HCT116 (cell line): ENCODE measurements at regions not wholly inside any gene's neighbourhood (a gene's known extent, or its start where the extent isn't known, plus 50 kb on each side); places are given as distances from the start of the nearest gene placed in this dataset.

Source experiments
- ATAC-seq: fragments of 200-7000 bp; cut with Tn5 transposase; 2 replicates; pipeline ENCODE4 v1.9.1; 2020; ENCODE audit warnings: mild to moderate bottlenecking, moderate library complexity
- BruUV-seq: library from RNA; stranded (reverse); fragments of 400-500 nt; replicated peaks from 2 replicates; lab custom pipeline; 2021; lab: Mats Ljungman, UMichigan
- CTCF ChIA-PET: fragments of 300-600 bp; sonication (Branson Sonifier 250); formaldehyde crosslinking; loops from one replicate; lab custom pipeline; 2021; ENCODE audit warnings: antibody characterized with exemption; lab: Charles Lee
- POLR2A ChIA-PET: fragments of 300-600, 350-600 bp; sonication (Branson Sonifier 250); formaldehyde crosslinking; loops from one replicate; lab custom pipeline; 2021; ENCODE audit warnings: antibody characterized with exemption; lab: Charles Lee
- RAD21 ChIA-PET, 2 experiments: fragments of 300-600 bp; sonication (Branson Sonifier 250); formaldehyde crosslinking; loops; one replicate each; lab custom pipeline; 2023; ENCODE audit warnings: low total read pairs in 2 of 2; ENCODE audit not compliant: uncharacterized antibody in 2 of 2, unreplicated experiment in 2 of 2, low non-redundant PET in 1 of 2; lab: Charles Lee
- DNase-seq: peaks from one replicate; pipeline ENCODE4 v3.0.0-alpha.2; 2010; ENCODE audit warnings: low read depth, low spot score
- H2AFZ ChIP-seq: fragments of 200-600 bp; shearing (Covaris generic), sonication (generic); 2 replicates; pipeline ENCODE4 v1.6.1; 2017; ENCODE audit warnings: low read depth, mixed run types, mixed read lengths, antibody characterized with exemption, low read length; ENCODE audit not compliant: poor library complexity, severe bottlenecking
- H3K27ac ChIP-seq: 2 replicates; pipeline ENCODE4 v1.5.1; 2012; ENCODE audit warnings: low read depth, low read length
- H3K27me3 ChIP-seq: fragments of 200-600 bp; sonication (generic); 2 replicates; pipeline ENCODE4 v1.6.1; 2016; ENCODE audit warnings: mixed run types, low read length, mixed read lengths; ENCODE audit not compliant: insufficient read depth
- H3K36me3 ChIP-seq, 2 experiments: fragments of 200-500 bp in 1 of 2; fragments of 200-600 bp in 1 of 2; sonication (Bioruptor generic) in 1 of 2; sonication (generic) in 1 of 2; 2 replicates each; pipeline versions ENCODE4 v1.5.1 to v1.6.1; 2014 to 2016; ENCODE audit warnings: low read length in 2 of 2, inconsistent platforms in 1 of 2, mixed read lengths in 1 of 2, mixed run types in 1 of 2; ENCODE audit not compliant: insufficient read depth in 2 of 2, control insufficient read depth in 1 of 2
- H3K4me1 ChIP-seq, 2 experiments: fragments of 200-600 bp in 1 of 2; sonication (generic) in 1 of 2; 2 replicates each; pipeline versions ENCODE4 v1.5.1 to v1.6.1; 2012 to 2017; ENCODE audit warnings: low read length in 2 of 2, inconsistent platforms in 1 of 2, mild to moderate bottlenecking in 1 of 2, mixed read lengths in 1 of 2, mixed run types in 1 of 2, moderate library complexity in 1 of 2; ENCODE audit not compliant: insufficient read depth in 2 of 2, control insufficient read depth in 1 of 2
- H3K4me2 ChIP-seq: fragments of 200-600 bp; sonication (generic); 2 replicates; pipeline ENCODE4 v1.6.1; 2017; ENCODE audit warnings: mixed run types, low read length, mixed read lengths
- H3K4me3 ChIP-seq, 2 experiments: fragments of 200-600 bp in 1 of 2; sonication (generic) in 1 of 2; replicated peaks in 1 of 2; 2 replicates each; pipeline ENCODE4 v1.5.1; 2011 to 2016; ENCODE audit warnings: low read length in 2 of 2, control low read depth in 1 of 2, low read depth in 1 of 2, mild to moderate bottlenecking in 1 of 2, mixed read lengths in 1 of 2, mixed run types in 1 of 2
- H3K79me2 ChIP-seq: fragments of 200-600 bp; sonication (generic); 2 replicates; pipeline ENCODE4 v1.6.1; 2017; ENCODE audit warnings: mild to moderate bottlenecking, mixed run types, low read length, moderate library complexity, mixed read lengths; ENCODE audit not compliant: insufficient read depth
- H3K9ac ChIP-seq: fragments of 200-600 bp; sonication (generic); 2 replicates; pipeline ENCODE4 v1.6.1; 2016; ENCODE audit warnings: low read length, mixed read lengths
- H3K9me2 ChIP-seq: fragments of 200-600 bp; sonication (generic), shearing (Covaris generic); 2 replicates; pipeline ENCODE4 v1.6.1; 2017; ENCODE audit warnings: mixed run types, mild to moderate bottlenecking, moderate library complexity; ENCODE audit not compliant: insufficient read depth
- H3K9me3 ChIP-seq, 2 experiments: fragments of 200-500 bp in 1 of 2; fragments of 200-600 bp in 1 of 2; sonication (Bioruptor generic) in 1 of 2; sonication (generic) in 1 of 2; 2 replicates each; pipeline ENCODE4 v1.6.1; 2014 to 2017; ENCODE audit warnings: low read length in 2 of 2, mixed read lengths in 2 of 2, inconsistent platforms in 1 of 2, low read depth in 1 of 2, mild to moderate bottlenecking in 1 of 2, mixed run types in 1 of 2, moderate library complexity in 1 of 2; ENCODE audit not compliant: control insufficient read depth in 1 of 2, insufficient read depth in 1 of 2
- H4K20me1 ChIP-seq: fragments of 200-600 bp; sonication (generic), shearing (Covaris generic); 2 replicates; pipeline ENCODE4 v1.6.1; 2017; ENCODE audit warnings: mixed run types, mild to moderate bottlenecking, moderate library complexity; ENCODE audit not compliant: insufficient read depth
- CEBPB ChIP-seq: IDR thresholded peaks from 2 replicates; pipeline ENCODE4 v1.6.1; 2012; ENCODE audit warnings: low read depth
- EGR1 ChIP-seq: IDR thresholded peaks from 2 replicates; pipeline ENCODE4 v1.6.1; 2012; ENCODE audit warnings: low read depth
- EZH2phosphoT487 ChIP-seq: fragments of 200-600 bp; IDR thresholded peaks from 2 replicates; pipeline ENCODE4 v1.6.1; 2018; ENCODE audit warnings: antibody characterized with exemption, borderline replicate concordance
- FOSL1 ChIP-seq: IDR thresholded peaks from 2 replicates; pipeline ENCODE4 v1.6.1; 2012; ENCODE audit warnings: low read depth
- JUND ChIP-seq: IDR thresholded peaks from 2 replicates; pipeline ENCODE4 v1.6.1; 2012
- POLR2A ChIP-seq: IDR thresholded peaks from 2 replicates; pipeline ENCODE4 v1.7.0; 2011; ENCODE audit warnings: borderline replicate concordance; ENCODE audit not compliant: insufficient read depth, insufficient read length; ENCODE audit errors: extremely low read depth
- POLR2AphosphoS5 ChIP-seq: IDR thresholded peaks from 2 replicates; pipeline ENCODE4 v1.6.1; 2011; ENCODE audit warnings: mild to moderate bottlenecking, low read depth, low read length, moderate library complexity
- RAD21 ChIP-seq: IDR thresholded peaks from 2 replicates; pipeline ENCODE4 v1.6.1; 2012; ENCODE audit warnings: low read depth, mild to moderate bottlenecking
- SIN3A ChIP-seq: IDR thresholded peaks from 2 replicates; pipeline ENCODE4 v1.6.1; 2012; ENCODE audit warnings: low read depth
- SRF ChIP-seq: IDR thresholded peaks from 2 replicates; pipeline ENCODE4 v1.6.1; 2012; ENCODE audit warnings: low read depth
- intact Hi-C: fragments of 100-400 bp; cut with micrococcal nuclease; formaldehyde crosslinking; loops from 2 replicates; pipeline ENCODE4 v1.10.0; 2022
- TF ChIP-seq, protein P1 (sequence below): IDR thresholded peaks from 2 replicates; pipeline ENCODE4 v1.6.1; 2012; ENCODE audit warnings: low read depth

DNA sequence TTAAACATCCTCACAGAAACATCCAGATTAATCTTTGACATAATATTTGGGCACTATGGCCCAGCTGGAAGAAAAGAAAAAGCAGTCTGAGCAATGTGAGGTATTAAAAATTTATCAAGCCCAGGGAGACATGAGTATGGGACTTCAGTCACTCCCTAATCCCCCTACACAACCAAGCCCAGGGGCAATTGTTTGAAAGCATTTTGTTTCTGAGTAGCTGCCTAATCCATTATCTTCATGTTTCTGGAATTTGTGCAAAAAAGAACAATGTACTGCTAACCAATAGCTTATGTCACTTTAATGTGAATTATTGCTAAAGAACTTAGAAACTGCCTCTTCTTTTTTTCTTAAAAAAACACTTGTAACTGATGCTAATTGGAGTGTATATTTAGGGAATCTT, 360.7 kb downstream of the TEX13C start:
- no peak for ATAC-seq
- H3K27me3 ChIP-seq = no peaks in the 10 kb centered on the region
- CTCF ChIA-PET = no interaction called here
- no peak overlapping the region for H3K4me3 ChIP-seq
- no TSS peak for BruUV-seq
- intact Hi-C loops = no loop called here
- POLR2A ChIA-PET = no interaction called here
- H3K36me3 ChIP-seq = no peaks in the 10 kb centered on the region
- TF ChIP-seq CEBPB (no peak), POLR2A (no peak), EGR1 (no peak), SRF (no peak), RAD21 (no peak), JUND (no peak), EZH2phosphoT487 (no peak), POLR2AphosphoS5 (no peak), SIN3A (no peak), FOSL1 (no peak)
- TF ChIP-seq, protein P1, sequence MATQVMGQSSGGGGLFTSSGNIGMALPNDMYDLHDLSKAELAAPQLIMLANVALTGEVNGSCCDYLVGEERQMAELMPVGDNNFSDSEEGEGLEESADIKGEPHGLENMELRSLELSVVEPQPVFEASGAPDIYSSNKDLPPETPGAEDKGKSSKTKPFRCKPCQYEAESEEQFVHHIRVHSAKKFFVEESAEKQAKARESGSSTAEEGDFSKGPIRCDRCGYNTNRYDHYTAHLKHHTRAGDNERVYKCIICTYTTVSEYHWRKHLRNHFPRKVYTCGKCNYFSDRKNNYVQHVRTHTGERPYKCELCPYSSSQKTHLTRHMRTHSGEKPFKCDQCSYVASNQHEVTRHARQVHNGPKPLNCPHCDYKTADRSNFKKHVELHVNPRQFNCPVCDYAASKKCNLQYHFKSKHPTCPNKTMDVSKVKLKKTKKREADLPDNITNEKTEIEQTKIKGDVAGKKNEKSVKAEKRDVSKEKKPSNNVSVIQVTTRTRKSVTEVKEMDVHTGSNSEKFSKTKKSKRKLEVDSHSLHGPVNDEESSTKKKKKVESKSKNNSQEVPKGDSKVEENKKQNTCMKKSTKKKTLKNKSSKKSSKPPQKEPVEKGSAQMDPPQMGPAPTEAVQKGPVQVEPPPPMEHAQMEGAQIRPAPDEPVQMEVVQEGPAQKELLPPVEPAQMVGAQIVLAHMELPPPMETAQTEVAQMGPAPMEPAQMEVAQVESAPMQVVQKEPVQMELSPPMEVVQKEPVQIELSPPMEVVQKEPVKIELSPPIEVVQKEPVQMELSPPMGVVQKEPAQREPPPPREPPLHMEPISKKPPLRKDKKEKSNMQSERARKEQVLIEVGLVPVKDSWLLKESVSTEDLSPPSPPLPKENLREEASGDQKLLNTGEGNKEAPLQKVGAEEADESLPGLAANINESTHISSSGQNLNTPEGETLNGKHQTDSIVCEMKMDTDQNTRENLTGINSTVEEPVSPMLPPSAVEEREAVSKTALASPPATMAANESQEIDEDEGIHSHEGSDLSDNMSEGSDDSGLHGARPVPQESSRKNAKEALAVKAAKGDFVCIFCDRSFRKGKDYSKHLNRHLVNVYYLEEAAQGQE = no peak
- no peaks in the 10 kb centered on the region for H3K4me1 ChIP-seq
- H3K9me2 ChIP-seq = no peaks in the 10 kb centered on the region
- no peaks in the 10 kb centered on the region for H4K20me1 ChIP-seq
- DNase-seq = no peak
- no peak overlapping the region for H2AFZ ChIP-seq
- RAD21 ChIA-PET = no interaction called here
- no peak overlapping the region for H3K9ac ChIP-seq
- H3K27ac ChIP-seq = no peak overlapping the region
- H3K9me3 ChIP-seq = no peaks in the 10 kb centered on the region
- H3K4me2 ChIP-seq = no peak overlapping the region
- H3K79me2 ChIP-seq = no peaks in the 10 kb centered on the region
